ENCODE measurements at regions not wholly inside any gene's neighbourhood (a gene's known extent, or its start where the extent isn't known, plus 50 kb on each side); places are given as distances from the start of the nearest gene placed in this dataset.

DNA sequence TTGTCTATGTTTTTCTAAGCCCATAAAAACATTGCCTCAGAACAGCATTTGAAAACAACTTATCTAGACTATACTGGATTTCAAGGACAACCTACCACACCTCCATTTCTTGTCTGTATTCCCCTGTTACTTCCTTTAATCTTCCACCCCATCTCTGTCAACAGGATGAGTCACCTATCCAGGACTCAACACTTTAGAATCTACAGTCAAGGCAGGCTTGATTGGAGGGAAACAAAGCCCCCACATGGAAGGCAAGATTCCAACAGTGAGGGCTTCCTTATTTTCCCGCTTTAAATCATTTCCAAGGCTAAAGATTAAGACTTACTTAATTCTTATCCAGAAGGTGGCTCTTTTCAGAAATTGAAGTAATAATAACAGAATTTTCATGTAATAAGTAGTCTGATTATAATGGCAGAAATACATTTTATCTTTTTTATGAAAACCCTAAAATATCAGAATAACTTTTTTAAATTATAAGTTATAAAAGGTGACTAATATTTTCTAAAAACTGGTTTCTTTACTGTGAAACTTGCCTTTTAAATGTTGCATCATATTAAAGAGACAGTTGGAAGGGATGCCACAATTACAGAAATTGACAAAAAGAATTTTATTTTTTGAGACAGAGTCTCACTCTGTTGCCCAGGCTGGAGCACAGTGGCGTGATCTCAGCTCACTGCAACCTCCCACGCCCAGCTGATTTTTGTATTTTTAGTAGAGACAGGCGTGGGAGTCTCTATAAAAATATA lies 138.7 kb upstream of the CCDC150 start:
- H3K9me3 ChIP-seq (ENCODE audit: control insufficient read depth, low read length): peaks cover 2% of the 10 kb centered on the region
- no peak overlapping the region for H3K27ac ChIP-seq (ENCODE audit: low read depth in 1 of 2, low read length in 2 of 2)
- H3K27me3 ChIP-seq (ENCODE audit: control insufficient read depth in 1 of 2, insufficient read depth in 2 of 2, low read length in 1 of 2): no peaks in the 10 kb centered on the region
- H3K4me1 ChIP-seq (ENCODE audit: control insufficient read depth in 1 of 2, insufficient read depth in 2 of 2, low read length in 2 of 2): no peaks in the 10 kb centered on the region
- DNase-seq (no peak), ATAC-seq (ENCODE audit: low FRiP score) (no peak)
- intact Hi-C loops (cut with DNase I): no loop called here
- no peak overlapping the region for H3K4me3 ChIP-seq (ENCODE audit: low read length in 2 of 2)
- no peaks in the 10 kb centered on the region for H3K36me3 ChIP-seq (ENCODE audit: control insufficient read depth in 1 of 2, insufficient read depth in 2 of 2, low read length in 1 of 2)
- WGBS, 2 donors: 84 to 94% methylated on average over 4 of the region's 4 CpGs

DNA sequence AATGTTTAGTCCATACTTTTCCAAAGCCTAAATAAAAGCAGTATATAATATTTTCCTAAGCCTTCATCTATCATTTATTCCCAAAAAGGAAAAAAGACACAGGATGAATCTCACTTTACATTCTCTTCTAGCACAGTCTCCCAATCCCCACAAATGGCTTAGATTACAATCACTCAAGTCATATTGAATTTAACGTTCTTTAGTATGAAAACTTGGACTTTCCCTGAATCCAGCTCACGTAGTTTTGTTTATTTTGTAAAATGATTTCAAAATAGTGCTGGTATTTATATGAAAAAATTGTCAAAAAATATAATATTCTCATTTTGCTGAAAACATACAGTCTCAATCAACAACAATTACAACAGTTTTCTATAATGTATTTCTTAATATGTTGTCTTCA lies 137.7 kb upstream of the CCDC150 start:
- Histone ChIP-seq H3K36me3 (ENCODE audit: control insufficient read depth in 1 of 2, insufficient read depth in 2 of 2, low read length in 1 of 2) (no peaks in the 10 kb centered on the region), H3K4me3 (ENCODE audit: low read length in 2 of 2) (no peak overlapping the region), H3K9me3 (ENCODE audit: control insufficient read depth, low read length) (peaks cover 2% of the 10 kb centered on the region), H3K4me1 (ENCODE audit: control insufficient read depth in 1 of 2, insufficient read depth in 2 of 2, low read length in 2 of 2) (no peaks in the 10 kb centered on the region), H3K27ac (ENCODE audit: low read depth in 1 of 2, low read length in 2 of 2) (no peak overlapping the region), H3K27me3 (ENCODE audit: control insufficient read depth in 1 of 2, insufficient read depth in 2 of 2, low read length in 1 of 2) (no peaks in the 10 kb centered on the region)
- WGBS, 2 donors: 65 to 71% methylated on average over 2 of the region's 2 CpGs
- no peak for DNase-seq
- intact Hi-C loops (cut with DNase I): no loop called here
- ATAC-seq (ENCODE audit: low FRiP score): no peak

DNA sequence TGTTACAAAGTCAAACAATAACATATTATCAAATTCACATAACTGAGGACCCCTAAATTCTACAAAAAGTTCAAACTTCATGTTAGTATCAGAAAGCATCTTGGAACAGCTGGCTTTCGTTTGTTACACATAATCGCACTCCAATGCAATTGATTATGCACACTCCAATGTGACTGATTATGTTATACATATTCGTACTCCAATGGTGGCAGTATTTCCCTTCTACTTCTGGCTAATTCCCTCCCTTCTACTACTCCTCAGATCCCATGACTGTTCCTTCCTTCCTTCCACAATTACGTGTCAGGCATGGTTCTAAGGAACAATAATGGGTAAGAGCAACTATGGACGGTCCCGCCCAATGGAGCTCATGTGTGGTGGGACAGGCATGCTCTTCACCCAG lies 137.1 kb upstream of the CCDC150 start:
- Histone ChIP-seq H3K36me3 (ENCODE audit: control insufficient read depth in 1 of 2, insufficient read depth in 2 of 2, low read length in 1 of 2) (no peaks in the 10 kb centered on the region), H3K27ac (ENCODE audit: low read depth in 1 of 2, low read length in 2 of 2) (no peak overlapping the region), H3K9me3 (ENCODE audit: control insufficient read depth, low read length) (peaks cover 2% of the 10 kb centered on the region), H3K27me3 (ENCODE audit: control insufficient read depth in 1 of 2, insufficient read depth in 2 of 2, low read length in 1 of 2) (no peaks in the 10 kb centered on the region), H3K4me1 (ENCODE audit: control insufficient read depth in 1 of 2, insufficient read depth in 2 of 2, low read length in 2 of 2) (no peaks in the 10 kb centered on the region), H3K4me3 (ENCODE audit: low read length in 2 of 2) (no peak overlapping the region)
- intact Hi-C loops (cut with DNase I): no loop called here
- no peak for DNase-seq
- no peak for ATAC-seq (ENCODE audit: low FRiP score)
- 91 to 94% methylated on average over 6 of the region's 6 CpGs for WGBS, 2 donors

DNA sequence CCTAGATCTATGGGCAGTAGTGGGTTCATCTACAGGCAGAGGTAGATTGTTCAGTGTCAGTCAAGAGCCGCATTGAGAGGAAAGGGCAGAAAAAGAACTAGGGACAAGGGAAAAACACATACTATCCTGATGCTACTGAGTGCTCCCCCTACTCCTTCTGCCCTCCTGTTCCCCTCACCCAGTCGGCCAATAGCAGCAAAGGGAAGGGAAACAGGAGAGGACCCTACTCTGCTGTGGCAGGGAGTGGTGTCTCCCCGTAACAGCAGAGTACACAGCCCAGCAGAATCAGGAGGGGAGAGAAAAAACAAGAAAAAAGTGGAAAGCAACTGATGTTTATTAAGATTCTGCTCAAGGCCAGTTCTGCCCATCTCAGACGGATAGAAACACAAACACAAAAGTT lies 136.1 kb upstream of the CCDC150 start:
- no peak for ATAC-seq (ENCODE audit: low FRiP score)

DNA sequence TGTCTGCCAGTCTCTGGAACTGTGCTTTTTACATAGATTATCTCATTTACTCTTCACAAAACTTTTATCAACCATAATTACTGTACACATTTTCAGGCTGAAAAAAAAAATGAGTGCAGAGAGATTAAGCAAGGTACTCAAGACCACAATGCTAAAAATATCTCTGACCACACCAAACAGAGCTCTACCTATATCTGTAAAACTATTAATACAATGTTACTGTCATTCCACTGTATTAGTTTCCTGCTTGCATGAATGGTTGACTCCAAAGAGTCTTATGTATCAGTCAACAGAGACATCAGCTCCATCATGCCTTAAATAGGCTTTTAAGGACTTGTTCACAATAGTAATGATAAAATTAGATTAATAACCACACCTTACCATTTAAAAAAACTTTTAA lies 134.7 kb upstream of the CCDC150 start:
- peaks cover 0 to 2% of the 10 kb centered on the region in 2 donors for H3K4me1 ChIP-seq (ENCODE audit: control insufficient read depth in 1 of 2, insufficient read depth in 2 of 2, low read length in 2 of 2)
- no peaks in the 10 kb centered on the region for H3K36me3 ChIP-seq (ENCODE audit: control insufficient read depth in 1 of 2, insufficient read depth in 2 of 2, low read length in 1 of 2)
- intact Hi-C loops (cut with DNase I): no loop called here
- H3K9me3 ChIP-seq (ENCODE audit: control insufficient read depth, low read length): no peaks in the 10 kb centered on the region
- H3K27ac ChIP-seq (ENCODE audit: low read depth in 1 of 2, low read length in 2 of 2): no peak overlapping the region
- ATAC-seq (ENCODE audit: low FRiP score): no peak
- no peaks in the 10 kb centered on the region for H3K27me3 ChIP-seq (ENCODE audit: control insufficient read depth in 1 of 2, insufficient read depth in 2 of 2, low read length in 1 of 2)
- no peak for DNase-seq
- H3K4me3 ChIP-seq (ENCODE audit: low read length in 2 of 2): no peak overlapping the region

More for the DNA sequence above, 136.1 kb upstream of the CCDC150 start:
- H3K4me3 ChIP-seq (ENCODE audit: low read length in 2 of 2): no peak overlapping the region
- H3K9me3 ChIP-seq (ENCODE audit: control insufficient read depth, low read length): peaks cover 2% of the 10 kb centered on the region
- no peaks in the 10 kb centered on the region for H3K36me3 ChIP-seq (ENCODE audit: control insufficient read depth in 1 of 2, insufficient read depth in 2 of 2, low read length in 1 of 2)
- H3K27me3 ChIP-seq (ENCODE audit: control insufficient read depth in 1 of 2, insufficient read depth in 2 of 2, low read length in 1 of 2): no peaks in the 10 kb centered on the region
- no peak overlapping the region for H3K27ac ChIP-seq (ENCODE audit: low read depth in 1 of 2, low read length in 2 of 2)
- no peak for DNase-seq
- no peaks in the 10 kb centered on the region for H3K4me1 ChIP-seq (ENCODE audit: control insufficient read depth in 1 of 2, insufficient read depth in 2 of 2, low read length in 2 of 2)
- intact Hi-C loops (cut with DNase I): no loop called here
- WGBS, 2 donors: 93 to 94% methylated on average over 4 of the region's 4 CpGs

DNA sequence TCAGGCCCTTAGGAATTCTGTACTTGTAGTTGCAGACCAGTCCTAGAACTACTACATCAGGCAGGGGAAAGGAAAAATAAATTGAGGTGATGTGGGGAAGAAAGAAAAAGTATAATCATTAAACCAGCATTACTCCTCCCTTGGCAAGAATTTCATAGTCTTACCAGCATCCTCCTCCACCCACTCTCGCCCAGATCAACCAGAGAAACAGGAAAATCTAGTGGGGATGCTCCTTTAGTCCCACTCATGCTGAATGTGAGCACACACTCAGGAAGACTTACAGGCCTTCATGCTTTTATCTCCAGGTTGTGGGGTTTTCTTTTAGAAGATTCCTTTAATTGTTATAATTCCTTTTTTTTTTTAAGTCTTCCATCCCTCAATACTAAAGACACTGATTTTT lies 129.3 kb upstream of the CCDC150 start:
- Histone ChIP-seq H3K4me1 (ENCODE audit: control insufficient read depth in 1 of 2, insufficient read depth in 2 of 2, low read length in 2 of 2) (peaks cover 0 to 2% of the 10 kb centered on the region in 2 donors), H3K9me3 (ENCODE audit: control insufficient read depth, low read length) (no peaks in the 10 kb centered on the region), H3K27ac (ENCODE audit: low read depth in 1 of 2, low read length in 2 of 2) (no peak overlapping the region), H3K36me3 (ENCODE audit: control insufficient read depth in 1 of 2, insufficient read depth in 2 of 2, low read length in 1 of 2) (no peaks in the 10 kb centered on the region), H3K4me3 (ENCODE audit: low read length in 2 of 2) (no peak overlapping the region), H3K27me3 (ENCODE audit: control insufficient read depth in 1 of 2, insufficient read depth in 2 of 2, low read length in 1 of 2) (no peaks in the 10 kb centered on the region)
- DNase-seq: no peak
- WGBS, 2 donors: 95% methylated on average over 1 of the region's 1 CpG
- intact Hi-C loops (cut with DNase I): no loop called here
- ATAC-seq (ENCODE audit: low FRiP score): no peak

DNA sequence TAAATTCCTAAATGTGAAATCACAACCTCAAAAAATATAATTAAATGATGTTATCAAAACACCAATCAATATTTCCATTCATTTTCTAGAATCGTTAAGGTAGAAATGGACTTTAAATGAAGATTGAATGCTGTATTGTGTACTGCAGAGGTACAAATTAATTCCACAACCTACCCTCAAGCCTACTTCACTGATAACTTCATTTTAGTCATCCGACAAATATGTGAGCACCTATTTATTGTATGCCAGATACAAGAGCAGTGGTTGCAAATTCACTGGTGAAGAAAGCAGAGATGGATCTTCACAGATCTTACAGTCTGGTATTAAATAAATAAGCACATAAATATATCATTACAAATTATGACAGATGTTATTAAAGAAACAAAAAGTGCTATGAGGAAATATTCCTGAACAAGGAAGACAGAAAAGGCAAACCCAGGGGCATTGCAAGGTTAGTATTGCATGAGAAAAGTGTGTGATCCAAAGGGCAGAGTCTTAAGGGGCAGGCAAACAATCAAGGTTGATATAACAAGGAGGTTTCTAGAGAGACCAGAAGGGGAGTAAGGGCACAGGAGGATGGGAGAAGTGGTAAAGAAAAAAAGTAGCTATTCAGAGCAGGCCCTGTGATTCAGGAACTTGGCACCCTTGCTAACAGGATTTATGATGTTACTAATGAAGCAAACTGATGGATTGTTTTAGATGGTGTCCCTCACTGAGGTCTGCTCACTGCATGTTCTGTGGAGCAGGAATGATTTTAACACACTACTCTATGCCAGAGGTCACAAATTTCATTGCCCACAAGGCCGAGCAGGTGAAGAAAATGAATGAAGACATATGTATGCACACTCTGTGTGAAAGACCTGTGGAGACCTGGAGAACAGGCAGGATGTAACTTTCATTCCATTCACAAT lies 128.0 kb upstream of the CCDC150 start:
- H3K27me3 ChIP-seq (ENCODE audit: control insufficient read depth in 1 of 2, insufficient read depth in 2 of 2, low read length in 1 of 2): no peaks in the 10 kb centered on the region
- DNase-seq (no peak), ATAC-seq (ENCODE audit: low FRiP score) (no peak)
- H3K4me1 ChIP-seq (ENCODE audit: control insufficient read depth in 1 of 2, insufficient read depth in 2 of 2, low read length in 2 of 2): peaks cover 0 to 2% of the 10 kb centered on the region in 2 donors
- no peak overlapping the region for H3K4me3 ChIP-seq (ENCODE audit: low read length in 2 of 2)
- H3K36me3 ChIP-seq (ENCODE audit: control insufficient read depth in 1 of 2, insufficient read depth in 2 of 2, low read length in 1 of 2): no peaks in the 10 kb centered on the region
- H3K9me3 ChIP-seq (ENCODE audit: control insufficient read depth, low read length): no peaks in the 10 kb centered on the region
- H3K27ac ChIP-seq (ENCODE audit: low read depth in 1 of 2, low read length in 2 of 2): no peak overlapping the region
- 97% methylated on average over 3 of the region's 3 CpGs for WGBS, 2 donors
- intact Hi-C loops (cut with DNase I): no loop called here

DNA sequence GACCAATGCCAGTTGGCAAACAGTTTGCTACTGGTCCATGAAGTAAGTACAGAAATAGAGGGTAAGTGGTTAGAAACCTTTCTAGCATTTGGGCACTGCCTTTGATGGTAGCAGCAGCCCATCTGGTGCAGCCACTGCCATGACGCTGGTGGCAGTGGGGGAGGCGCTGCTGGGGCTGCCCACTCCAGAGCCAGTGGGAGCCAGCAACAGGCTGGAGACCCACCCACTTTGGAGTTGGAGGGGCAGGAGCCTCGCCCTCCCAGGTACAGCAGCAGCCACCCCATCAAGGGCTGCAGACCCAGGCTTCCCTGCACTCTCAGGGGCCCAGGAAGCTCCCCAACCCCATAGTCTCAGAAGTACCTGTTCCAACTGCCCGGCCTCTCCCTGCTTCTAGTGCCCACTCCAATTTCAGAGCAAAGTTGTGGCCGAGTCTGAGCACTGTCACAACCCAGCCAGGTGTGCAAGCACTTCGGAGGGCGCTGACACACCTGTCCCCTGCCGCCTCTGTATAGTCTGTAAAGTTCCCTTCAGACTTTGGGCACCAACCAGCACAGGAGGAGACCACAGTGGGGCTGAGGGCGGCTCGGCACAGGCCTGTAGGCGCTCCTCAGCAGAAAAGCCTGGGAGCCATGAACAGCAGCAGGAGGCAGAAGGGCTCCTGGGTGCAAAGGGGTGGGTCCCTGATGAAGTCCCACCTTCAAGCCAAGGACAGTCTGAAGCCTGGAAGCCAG lies 125.6 kb upstream of the CCDC150 start:
- Histone ChIP-seq H3K4me1 (ENCODE audit: control insufficient read depth in 1 of 2, insufficient read depth in 2 of 2, low read length in 2 of 2) (no peaks in the 10 kb centered on the region), H3K9me3 (ENCODE audit: control insufficient read depth, low read length) (no peaks in the 10 kb centered on the region), H3K4me3 (ENCODE audit: low read length in 2 of 2) (no peak overlapping the region), H3K27me3 (ENCODE audit: control insufficient read depth in 1 of 2, insufficient read depth in 2 of 2, low read length in 1 of 2) (no peaks in the 10 kb centered on the region), H3K36me3 (ENCODE audit: control insufficient read depth in 1 of 2, insufficient read depth in 2 of 2, low read length in 1 of 2) (no peaks in the 10 kb centered on the region), H3K27ac (ENCODE audit: low read depth in 1 of 2, low read length in 2 of 2) (no peak overlapping the region)
- DNase-seq (no peak), ATAC-seq (ENCODE audit: low FRiP score) (peak; percentile 27)
- intact Hi-C loops (cut with DNase I): no loop called here
- 93 to 97% methylated on average over 11 of the region's 11 CpGs for WGBS, 2 donors
